ENCODE measurements at regions not wholly inside any gene's neighbourhood (a gene's known extent, or its start where the extent isn't known, plus 50 kb on each side); places are given as distances from the start of the nearest gene placed in this dataset.

DNA sequence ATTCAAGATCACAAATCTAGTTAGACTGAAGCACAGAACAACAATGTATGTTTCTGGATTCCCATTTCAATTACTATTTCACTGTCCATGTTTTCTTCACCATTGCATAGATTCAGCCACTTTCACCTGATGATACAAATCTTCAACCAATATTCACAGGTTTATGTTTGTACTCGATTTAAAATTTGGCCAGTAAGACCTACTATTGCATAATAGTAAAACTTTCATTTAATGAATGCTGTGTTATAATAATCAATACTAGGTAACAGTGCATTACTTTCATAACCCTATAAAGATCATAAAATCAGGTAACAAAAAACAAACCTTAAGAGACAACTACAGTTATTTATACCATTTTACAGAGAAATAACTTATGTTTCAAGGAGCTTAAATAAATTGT lies 2209.1 kb downstream of the ARAP2 start:
- no peak for DNase-seq (ENCODE audit: low read depth)

- DNase-seq (ENCODE audit: low read depth), result no peak
Observed at GRCh38 chr4:34037280-34037679, 2207.0 kb downstream of the ARAP2 start.

DNA sequence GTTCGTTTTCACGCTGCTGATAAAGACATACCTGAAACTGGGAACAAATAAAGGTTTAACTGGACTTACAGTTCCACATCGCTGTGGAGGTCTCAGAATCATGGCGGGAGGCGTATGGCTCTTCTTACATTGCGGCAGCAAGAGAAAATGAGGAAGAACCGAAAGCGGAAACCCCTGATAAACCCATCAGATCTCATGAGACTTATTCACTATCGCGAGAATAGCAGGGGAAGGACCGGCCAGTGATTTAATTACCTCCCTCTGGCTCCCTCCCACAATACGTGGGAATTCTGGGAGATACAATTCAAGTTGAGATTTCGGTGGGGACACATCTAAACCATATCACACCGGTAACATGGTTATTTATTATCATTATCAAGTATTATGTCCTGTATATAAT lies 2204.5 kb downstream of the ARAP2 start:
- DNase-seq (ENCODE audit: low read depth), result no peak

DNA sequence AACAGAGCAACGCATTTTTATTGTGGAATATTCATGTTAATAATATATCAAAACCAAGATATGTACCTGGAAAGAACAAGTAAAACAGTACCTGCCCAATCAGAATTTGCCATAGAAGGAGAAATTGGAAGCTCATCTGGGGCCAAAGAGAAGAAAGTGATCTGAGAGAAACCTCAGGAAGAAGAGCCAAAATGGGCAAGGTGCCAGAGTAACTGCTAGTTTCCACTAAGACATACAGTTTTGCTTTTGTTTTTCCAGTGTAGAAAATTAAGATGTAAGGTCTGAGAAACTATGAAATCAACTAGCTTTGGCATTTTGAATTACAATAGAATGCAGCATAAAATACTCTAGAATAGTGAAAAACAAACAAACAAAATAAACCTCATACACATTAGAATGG lies 2201.2 kb downstream of the ARAP2 start:
- DNase-seq (ENCODE audit: low read depth), result no peak

- DNase-seq (ENCODE audit: low read depth), result no peak
Observed at GRCh38 chr4:34046580-34046979, 2197.7 kb downstream of the ARAP2 start.

GRCh38 chr4:34047363-34047762 lies 2197.0 kb downstream of the ARAP2 start:
- no peak for DNase-seq (ENCODE audit: low read depth)

DNA sequence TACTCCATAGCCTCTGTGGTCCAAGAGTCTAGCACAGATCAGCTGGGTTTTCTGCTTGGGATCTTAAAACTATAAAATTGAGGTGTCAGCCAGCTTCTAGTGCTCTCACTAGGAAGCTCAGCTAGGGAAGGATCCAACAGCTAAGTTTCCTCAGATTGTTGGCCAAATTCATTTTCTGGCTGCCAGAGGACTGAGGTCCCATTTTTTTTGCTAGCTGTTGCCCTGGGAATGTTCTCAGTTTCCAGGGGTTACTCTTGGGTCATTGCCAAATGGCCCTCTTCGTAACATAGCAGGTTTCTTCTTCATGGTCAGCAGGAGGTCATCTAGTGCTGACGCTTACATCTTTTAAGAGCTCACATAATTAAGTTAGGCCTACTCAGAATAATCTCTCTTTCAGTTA lies 2178.2 kb downstream of the ARAP2 start:
- DNase-seq (ENCODE audit: low read depth), result no peak

GRCh38 chr4:34091451-34091850 lies 2152.9 kb downstream of the ARAP2 start:
- DNase-seq (ENCODE audit: low read depth), result no peak

DNA sequence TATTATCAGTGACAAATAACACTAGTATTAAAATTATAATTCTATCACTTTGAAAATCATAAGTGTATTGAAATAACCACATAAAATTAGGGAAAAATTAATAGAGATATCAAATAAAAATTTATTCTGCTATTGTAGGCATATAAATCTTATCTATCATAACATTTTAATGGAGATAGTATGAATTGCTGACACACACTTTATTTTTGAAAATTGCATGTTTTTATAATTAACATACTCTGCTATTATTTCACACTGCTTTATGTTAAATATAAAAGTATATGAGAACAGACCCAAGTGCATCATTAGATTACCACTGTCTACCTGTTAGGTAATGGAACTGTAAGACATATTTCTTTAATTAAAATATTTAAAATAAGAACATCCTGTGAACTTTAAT lies 2150.2 kb downstream of the ARAP2 start:
- no peak for DNase-seq (ENCODE audit: low read depth)

DNA sequence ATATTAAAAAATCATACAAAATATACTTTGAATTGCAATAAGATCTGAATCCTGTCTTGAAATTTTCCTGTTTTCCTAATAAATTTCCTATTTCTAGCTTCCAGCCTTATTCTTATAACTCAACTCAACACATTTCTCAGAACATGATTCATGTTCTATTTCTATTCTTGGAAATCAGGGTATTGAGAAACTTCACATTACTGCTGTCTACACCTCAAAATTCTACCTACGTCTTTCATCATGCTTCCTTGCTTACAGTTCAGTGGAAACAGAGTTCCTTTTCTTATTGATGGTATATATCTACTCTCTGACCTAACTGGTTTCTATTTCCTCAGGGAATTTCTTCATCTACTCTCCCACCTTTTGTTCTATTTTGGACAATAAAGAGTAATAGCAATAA lies 2139.0 kb downstream of the ARAP2 start:
- DNase-seq (ENCODE audit: low read depth), result no peak

- no peak for DNase-seq (ENCODE audit: low read depth)
Observed at GRCh38 chr4:34108391-34108790, 2135.9 kb downstream of the ARAP2 start.

GRCh38 chr4:34112573-34112972 lies 2131.7 kb downstream of the ARAP2 start:
- DNase-seq (ENCODE audit: low read depth), result no peak

GRCh38 chr4:34138385-34138784 lies 2105.9 kb downstream of the ARAP2 start:
- DNase-seq (ENCODE audit: low read depth), result no peak

- DNase-seq (ENCODE audit: low read depth), result no peak
Observed at GRCh38 chr4:34139346-34139745, 2105.0 kb downstream of the ARAP2 start.

GRCh38 chr4:34148322-34148908 lies 2095.9 kb downstream of the ARAP2 start:
- DNase-seq (ENCODE audit: low read depth), result no peak

DNA sequence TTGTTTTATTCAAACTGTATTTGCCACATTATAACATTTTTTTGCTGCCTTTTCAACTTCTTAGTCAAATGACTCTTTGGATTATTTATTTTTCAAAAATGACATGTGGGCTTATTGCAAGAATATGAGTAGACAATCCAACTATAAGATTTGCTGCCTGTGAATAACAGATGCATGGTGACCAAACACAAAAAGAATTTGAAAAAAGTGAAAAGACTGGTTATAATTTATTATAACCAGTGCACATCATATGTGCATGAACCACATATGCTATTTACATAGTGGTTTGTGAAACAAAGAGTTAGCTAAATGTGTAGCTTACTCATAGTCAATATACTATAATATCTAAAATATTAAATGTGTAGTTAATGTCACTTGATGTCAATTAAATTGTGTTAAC lies 2086.8 kb downstream of the ARAP2 start:
- no peak for DNase-seq (ENCODE audit: low read depth)

DNA sequence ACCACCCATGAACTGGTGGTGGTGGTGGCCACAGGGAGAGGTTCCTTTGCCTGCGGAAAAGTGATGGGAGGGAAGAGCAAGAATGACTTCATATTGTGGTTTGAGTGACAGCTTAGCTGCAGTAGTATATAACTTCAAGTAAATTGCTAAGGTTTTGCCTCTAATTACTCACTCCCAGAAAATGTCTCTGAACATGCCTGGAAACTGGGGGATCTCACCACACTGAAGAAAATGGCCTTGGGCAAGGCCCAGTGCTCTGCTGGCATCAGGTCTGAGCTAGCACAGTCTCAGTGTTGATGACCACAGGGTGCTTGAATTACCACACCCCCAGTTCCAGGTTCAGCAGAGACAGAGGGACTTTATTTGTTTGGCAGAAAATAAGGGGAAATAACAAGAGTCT lies 2085.4 kb downstream of the ARAP2 start:
- no peak for DNase-seq (ENCODE audit: low read depth)

DNA sequence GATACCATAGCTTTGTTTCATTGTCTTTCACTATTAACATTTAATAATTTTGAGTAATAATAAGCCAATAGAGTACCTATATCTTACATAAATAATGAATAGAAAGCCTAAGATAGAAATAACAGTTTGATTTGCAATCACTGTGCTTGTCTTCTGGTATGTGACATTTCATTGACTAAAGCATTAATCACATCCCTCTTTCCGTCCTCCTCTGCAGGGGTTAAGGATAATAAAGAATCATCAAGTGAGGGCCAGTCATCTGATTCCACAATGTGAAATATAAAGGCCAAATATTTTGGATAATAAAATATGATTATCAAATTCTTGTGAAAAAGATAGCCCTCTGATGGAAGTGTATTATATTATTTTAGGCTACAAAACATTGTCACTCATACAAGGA lies 2073.4 kb downstream of the ARAP2 start:
- no peak for DNase-seq (ENCODE audit: low read depth)

GRCh38 chr4:34176609-34177008 lies 2067.7 kb downstream of the ARAP2 start:
- DNase-seq (ENCODE audit: low read depth), result no peak

GRCh38 chr4:34178476-34178875 lies 2065.8 kb downstream of the ARAP2 start:
- no peak for DNase-seq (ENCODE audit: low read depth)

GRCh38 chr4:34181311-34181841 lies 2062.9 kb downstream of the ARAP2 start:
- DNase-seq (ENCODE audit: low read depth), result no peak

DNA sequence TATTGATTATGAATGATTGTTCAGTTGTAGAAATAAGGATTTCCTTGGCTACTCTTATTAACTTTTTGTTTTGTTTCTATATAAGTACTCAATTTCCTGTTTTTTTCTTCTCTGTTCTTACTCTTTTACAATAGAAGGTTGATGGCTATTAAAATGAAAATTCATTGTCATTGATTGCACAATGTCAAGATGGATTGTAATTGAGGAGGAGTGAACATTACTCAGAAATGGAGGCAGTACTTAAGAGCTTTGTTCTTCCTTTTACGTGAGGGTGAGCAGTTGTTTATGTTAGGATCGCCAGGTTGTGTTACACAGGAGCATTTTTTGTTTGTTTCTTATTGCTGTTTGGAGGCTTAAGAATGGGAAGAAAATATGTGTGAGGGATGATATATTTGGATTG lies 2062.4 kb downstream of the ARAP2 start:
- no peak for DNase-seq (ENCODE audit: low read depth)

- DNase-seq (ENCODE audit: low read depth), result no peak
Observed at GRCh38 chr4:34182306-34182705, 2062.0 kb downstream of the ARAP2 start.

GRCh38 chr4:34183926-34184325 lies 2060.4 kb downstream of the ARAP2 start:
- DNase-seq (ENCODE audit: low read depth), result no peak

DNA sequence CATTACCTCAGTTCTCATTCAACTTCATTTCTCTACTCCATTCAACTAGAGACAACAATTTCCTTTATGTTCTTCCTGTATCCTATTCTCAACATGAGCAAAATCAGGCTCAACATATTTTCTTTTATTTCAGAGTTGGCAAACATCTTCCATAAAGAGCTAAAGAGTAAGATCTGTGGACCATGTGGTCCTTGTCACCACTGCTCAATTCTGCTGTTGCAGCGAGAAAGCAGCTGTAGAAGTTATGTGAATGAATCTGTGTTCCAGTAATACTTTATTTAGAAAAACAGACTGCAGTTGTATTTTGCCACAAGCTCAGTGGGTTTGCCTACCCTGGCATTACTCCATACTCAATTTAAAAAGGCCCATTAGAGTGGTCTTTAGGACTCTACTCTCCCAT lies 2057.3 kb downstream of the ARAP2 start:
- no peak for DNase-seq (ENCODE audit: low read depth)

All from activated T-cell treated with anti-CD3 and anti-CD28 coated beads for 48 hours (primary cell).